SH-SY5Y (cell line): ENCODE measurements at regions not wholly inside any gene's neighbourhood (a gene's known extent, or its start where the extent isn't known, plus 50 kb on each side); places are given as distances from the start of the nearest gene placed in this dataset.

Source experiments
- GATA2 ChIP-seq: IDR thresholded peaks from 2 replicates; pipeline ENCODE4 v1.6.1; 2011; ENCODE audit warnings: mild to moderate bottlenecking, low read depth, low read length
- GATA3 ChIP-seq: IDR thresholded peaks from 2 replicates; pipeline ENCODE4 v1.6.1; 2011; ENCODE audit warnings: low read depth, mild to moderate bottlenecking, low read length, moderate library complexity

GRCh38 chr3:40766396-40766795, 241.6 kb downstream of the ZNF621 start:
- TF ChIP-seq GATA2 (no peak), GATA3 (no peak)
